Stomach smooth muscle (tissue), 2 donors: ENCODE measurements at regions not wholly inside any gene's neighbourhood (a gene's known extent, or its start where the extent isn't known, plus 50 kb on each side); places are given as distances from the start of the nearest gene placed in this dataset.
"Not testable (repeated sequence)": the region's sequence is repeated elsewhere in the genome, so short reads cannot be mapped to it uniquely, and the experiment has no call there.

ENCODE experiments used
- H3K27ac ChIP-seq: one replicate; pipeline ENCODE4 v1.7.0; 2013; ENCODE audit warnings: mild to moderate bottlenecking, low read length, inconsistent platforms
- H3K27me3 ChIP-seq, 2 donors: one replicate each; pipeline ENCODE4 v1.7.0; 2013; ENCODE audit warnings: low read length in 2 of 2; ENCODE audit not compliant: insufficient read depth in 2 of 2, control insufficient read depth in 1 of 2
- H3K36me3 ChIP-seq, 2 donors: one replicate each; pipeline ENCODE4 v1.7.0; 2013; ENCODE audit warnings: low read length in 2 of 2; ENCODE audit not compliant: control insufficient read depth in 2 of 2, insufficient read depth in 2 of 2
- H3K4me1 ChIP-seq: one replicate; pipeline ENCODE4 v1.7.0; 2013; ENCODE audit warnings: low read length; ENCODE audit not compliant: control insufficient read depth, insufficient read depth
- H3K4me3 ChIP-seq, 2 donors: one replicate each; pipeline ENCODE4 v1.7.0; 2013; ENCODE audit warnings: low read length in 2 of 2
- H3K9ac ChIP-seq, 2 donors: one replicate each; pipeline ENCODE4 v1.7.0; 2013; ENCODE audit warnings: low read length in 2 of 2, mild to moderate bottlenecking in 1 of 2
- H3K9me3 ChIP-seq, 2 donors: one replicate each; pipeline ENCODE4 v1.7.0; 2013; ENCODE audit warnings: low read length in 2 of 2; ENCODE audit not compliant: control insufficient read depth in 2 of 2
- donor health status: healthy.
- donor health status: Pancreatic carcinoma.

GRCh38 chr1:101482306-101482705 is 245.5 kb downstream of the S1PR1 start:
- no peaks in the 10 kb centered on the region for H3K4me1 ChIP-seq
- no peaks in the 10 kb centered on the region for H3K9me3 ChIP-seq
- H3K36me3 ChIP-seq = no peaks in the 10 kb centered on the region
- no peak overlapping the region for H3K9ac ChIP-seq
- H3K27me3 ChIP-seq = no peaks in the 10 kb centered on the region
- no peak overlapping the region for H3K4me3 ChIP-seq
- no peak overlapping the region for H3K27ac ChIP-seq

- Histone ChIP-seq H3K27me3 (no peaks in the 10 kb centered on the region), H3K9me3 (no peaks in the 10 kb centered on the region), H3K27ac (no peak overlapping the region)
Observed at GRCh38 chr1:101483982-101484688, 247.3 kb downstream of the S1PR1 start.

GRCh38 chr1:101484689-101485338 is 248.0 kb downstream of the S1PR1 start:
- no peaks in the 10 kb centered on the region for H3K9me3 ChIP-seq

More at GRCh38 chr1:101483982-101484688, 247.3 kb downstream of the S1PR1 start:
- H3K4me1 ChIP-seq = no peaks in the 10 kb centered on the region
- no peak overlapping the region for H3K9ac ChIP-seq
- H3K4me3 ChIP-seq = no peak overlapping the region
- H3K36me3 ChIP-seq = no peaks in the 10 kb centered on the region

GRCh38 chr1:101485712-101486111 is 248.9 kb downstream of the S1PR1 start:
- no peak overlapping the region for H3K4me3 ChIP-seq
- no peak overlapping the region for H3K27ac ChIP-seq
- no peaks in the 10 kb centered on the region for H3K4me1 ChIP-seq
- H3K36me3 ChIP-seq = no peaks in the 10 kb centered on the region
- no peaks in the 10 kb centered on the region for H3K27me3 ChIP-seq
- no peak overlapping the region for H3K9ac ChIP-seq
- no peaks in the 10 kb centered on the region for H3K9me3 ChIP-seq

More at GRCh38 chr1:101484689-101485338, 248.0 kb downstream of the S1PR1 start:
- no peaks in the 10 kb centered on the region for H3K4me1 ChIP-seq
- H3K36me3 ChIP-seq = no peaks in the 10 kb centered on the region
- no peak overlapping the region for H3K9ac ChIP-seq
- H3K4me3 ChIP-seq = no peak overlapping the region
- no peaks in the 10 kb centered on the region for H3K27me3 ChIP-seq
- H3K27ac ChIP-seq = no peak overlapping the region

GRCh38 chr1:101492144-101492543 is 255.3 kb downstream of the S1PR1 start:
- H3K27ac ChIP-seq, H3K9me3 ChIP-seq, H3K36me3 ChIP-seq, H3K27me3 ChIP-seq, H3K4me1 ChIP-seq, H3K4me3 ChIP-seq, H3K9ac ChIP-seq: not testable (repeated sequence)

GRCh38 chr1:101493920-101494319 is 257.1 kb downstream of the S1PR1 start:
- H3K36me3 ChIP-seq, H3K9me3 ChIP-seq, H3K27me3 ChIP-seq, H3K27ac ChIP-seq, H3K4me1 ChIP-seq, H3K9ac ChIP-seq, H3K4me3 ChIP-seq: not testable (repeated sequence)

- H3K27ac ChIP-seq = no peak overlapping the region
- H3K4me3 ChIP-seq = no peak overlapping the region
- H3K4me1 ChIP-seq = no peaks in the 10 kb centered on the region
- H3K9ac ChIP-seq = no peak overlapping the region
- H3K36me3 ChIP-seq = no peaks in the 10 kb centered on the region
- no peaks in the 10 kb centered on the region for H3K9me3 ChIP-seq
- no peaks in the 10 kb centered on the region for H3K27me3 ChIP-seq
Observed at GRCh38 chr1:101496109-101496508, 259.3 kb downstream of the S1PR1 start.

- Histone ChIP-seq H3K4me3 (no peak overlapping the region), H3K27ac (no peak overlapping the region), H3K9ac (no peak overlapping the region), H3K4me1 (no peaks in the 10 kb centered on the region), H3K9me3 (no peaks in the 10 kb centered on the region), H3K27me3 (no peaks in the 10 kb centered on the region), H3K36me3 (no peaks in the 10 kb centered on the region)
Observed at GRCh38 chr1:101497881-101498559, 261.2 kb downstream of the S1PR1 start.

GRCh38 chr1:101504106-101504505 is 267.3 kb downstream of the S1PR1 start:
- not testable (repeated sequence) for H3K9ac ChIP-seq, H3K27ac ChIP-seq, H3K4me3 ChIP-seq, H3K27me3 ChIP-seq, H3K4me1 ChIP-seq, H3K9me3 ChIP-seq, H3K36me3 ChIP-seq

GRCh38 chr1:101505240-101505639 is 268.4 kb downstream of the S1PR1 start:
- H3K27ac ChIP-seq, H3K9me3 ChIP-seq, H3K27me3 ChIP-seq, H3K4me1 ChIP-seq, H3K36me3 ChIP-seq, H3K9ac ChIP-seq, H3K4me3 ChIP-seq: not testable (repeated sequence)
